Limb (tissue), 2 donors: ENCODE measurements at regions not wholly inside any gene's neighbourhood (a gene's known extent, or its start where the extent isn't known, plus 50 kb on each side); places are given as distances from the start of the nearest gene placed in this dataset.
A peak's percentile ranks its signal among the peaks of the same experiment; 100 is the strongest.
"Not testable (repeated sequence)": the region's sequence is repeated elsewhere in the genome, so short reads cannot be mapped to it uniquely, and the experiment has no call there.

ENCODE experiments used
- DNase-seq, 2 donors: peaks; one replicate each; pipeline ENCODE4 v3.0.0-alpha.2; 2016; ENCODE audit errors: extremely low spot score in 2 of 2

DNA sequence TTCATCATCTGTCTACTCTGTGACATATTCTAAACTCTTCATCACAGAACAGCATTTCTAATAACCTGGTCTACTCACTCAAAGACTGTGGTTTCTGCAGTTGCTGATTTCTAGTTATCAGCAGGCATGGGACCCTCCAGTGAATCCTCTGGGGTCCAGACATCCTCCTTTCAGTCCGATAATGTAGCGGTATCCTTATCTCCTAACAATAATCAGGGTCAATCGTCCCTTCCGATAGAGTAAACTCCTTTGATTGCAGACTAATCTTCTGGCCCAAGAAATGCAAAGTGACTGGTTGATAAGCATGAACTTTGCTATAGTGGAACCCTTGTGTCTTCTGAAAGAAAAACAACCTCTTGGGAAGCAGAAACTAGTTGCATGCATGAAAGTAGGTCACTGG, 1209.8 kb upstream of the CELF2 start:
- no peak for DNase-seq

DNA sequence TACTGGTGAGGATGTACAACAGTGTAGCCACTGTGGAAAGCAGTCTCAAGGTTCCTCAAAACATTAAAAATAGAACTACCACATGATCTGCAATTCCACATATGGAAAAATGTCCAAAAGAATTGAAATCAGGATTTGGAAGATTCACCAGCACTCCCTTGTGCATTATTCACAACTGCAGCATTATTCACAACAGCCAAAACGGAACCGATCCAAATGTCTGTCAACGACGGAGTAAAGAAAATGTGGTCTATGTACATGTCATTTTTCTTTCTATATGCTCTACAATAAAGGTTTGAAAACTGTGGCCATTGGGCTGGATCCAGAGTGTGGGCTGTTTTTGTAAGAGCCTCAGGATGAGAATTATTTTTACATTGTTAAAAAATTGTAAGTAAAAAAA, 1206.1 kb upstream of the CELF2 start:
- DNase-seq = peak in 1 of 2 donors; percentile 20

DNA sequence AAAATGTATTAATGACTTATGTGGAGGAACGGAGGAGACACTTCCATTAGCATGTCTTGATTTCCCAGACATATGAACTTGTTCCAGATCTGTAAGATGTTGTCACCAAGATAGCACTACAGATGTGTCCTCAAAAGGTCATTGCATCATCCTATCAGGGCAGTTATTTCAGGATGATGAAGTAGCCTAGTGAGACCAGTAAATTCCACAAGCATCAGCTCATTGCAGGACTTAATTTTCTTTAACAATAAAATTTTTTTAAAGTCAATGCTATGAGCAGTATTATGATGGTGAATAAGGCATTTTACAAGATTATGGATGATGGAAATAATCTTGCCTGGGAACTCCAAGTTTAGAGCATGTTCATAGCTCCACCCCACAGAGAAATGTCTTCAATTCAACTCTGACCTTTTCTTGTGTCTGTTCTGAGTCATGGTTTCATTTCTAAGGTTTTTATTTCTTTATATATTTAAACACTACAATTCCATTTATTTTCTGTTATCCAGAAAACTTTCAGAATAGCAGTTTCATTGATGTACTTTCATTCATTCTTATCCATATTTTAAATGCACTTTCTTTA, 1203.3 kb upstream of the CELF2 start:
- DNase-seq = no peak

DNA sequence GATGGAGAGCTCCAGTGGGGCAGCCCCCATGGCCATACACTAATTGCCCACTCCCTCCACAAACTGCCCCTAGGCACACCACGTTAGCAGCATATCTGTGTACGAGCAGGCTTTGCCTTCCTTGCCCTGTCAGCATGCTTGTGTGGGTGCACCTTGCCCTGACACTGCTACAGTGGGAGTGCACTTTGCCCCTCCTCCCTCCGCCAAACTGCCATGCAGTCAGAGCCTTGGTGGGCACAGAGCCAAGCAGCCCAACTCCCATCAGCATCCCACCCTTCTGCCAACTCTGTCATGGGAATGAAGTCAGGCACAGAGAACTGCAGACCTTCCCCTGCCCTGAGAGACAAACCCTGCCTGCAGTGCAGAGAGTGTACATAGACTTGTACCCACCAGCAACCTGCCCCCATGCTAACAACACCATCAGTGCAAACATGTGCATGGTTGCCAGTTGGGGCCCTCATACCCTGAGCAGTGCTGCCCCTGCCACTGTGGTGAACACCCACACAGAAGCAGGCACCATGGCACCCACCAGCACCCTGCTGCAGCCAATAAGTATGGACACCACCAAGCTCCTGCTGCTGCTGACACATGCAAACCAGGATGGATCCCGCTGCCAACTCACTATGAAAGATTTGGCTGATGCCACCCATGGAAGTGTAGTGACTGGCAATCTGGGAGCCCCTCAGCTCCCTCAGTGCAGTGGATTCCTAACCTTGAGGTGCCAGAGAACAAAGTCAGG, 1197.7 kb upstream of the CELF2 start:
- no peak for DNase-seq

DNA sequence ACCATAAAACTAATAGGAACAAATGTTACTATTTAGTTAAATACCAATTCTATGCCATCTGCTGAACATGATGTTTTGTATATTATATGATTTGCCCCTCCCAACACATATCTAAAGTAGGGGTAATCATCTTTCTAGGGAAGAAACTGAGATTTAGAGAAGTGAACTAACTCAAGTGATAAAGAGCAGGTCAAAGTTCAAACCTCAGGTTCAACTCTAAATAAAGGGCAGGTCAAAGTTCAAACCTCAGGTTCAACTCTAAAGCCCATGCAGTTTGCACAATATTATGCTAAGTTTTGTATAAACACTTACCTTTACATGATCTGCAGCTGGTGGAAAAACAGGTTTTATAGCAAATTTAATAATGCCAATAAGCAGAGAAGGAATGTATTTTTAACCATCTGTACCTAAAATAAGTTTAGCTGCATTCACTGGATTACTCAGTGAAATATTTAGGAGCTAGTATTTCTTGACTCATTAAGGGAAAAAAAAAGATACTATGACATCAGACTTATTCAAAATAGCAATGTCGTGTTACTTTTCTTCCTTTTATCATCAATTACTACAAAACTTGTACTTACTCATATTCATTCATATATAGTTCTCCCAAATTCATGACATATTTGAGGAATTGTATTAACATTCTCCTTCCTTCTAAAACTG, 1194.3 kb upstream of the CELF2 start:
- no peak for DNase-seq

DNA sequence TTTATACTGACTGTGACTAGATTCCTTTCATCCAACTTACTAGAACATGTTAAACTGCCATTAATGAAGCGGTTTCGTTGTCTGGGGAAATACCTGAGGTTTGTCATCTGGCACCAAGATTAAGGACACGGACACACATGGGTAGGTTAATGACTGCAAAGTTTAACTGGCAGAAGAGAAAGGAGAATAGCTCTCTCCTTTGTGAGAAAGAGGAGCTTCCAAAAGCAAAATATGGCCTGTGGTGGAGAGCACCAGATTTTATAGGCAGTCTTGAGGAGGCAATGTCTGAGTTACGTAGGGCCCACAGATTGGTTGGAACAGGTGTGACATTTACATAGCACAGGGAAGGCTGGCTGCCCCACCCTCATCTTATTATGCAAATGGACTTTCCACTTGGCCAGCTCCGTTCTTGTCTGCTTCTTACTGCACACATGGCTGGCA, 1193.0 kb upstream of the CELF2 start:
- no peak for DNase-seq

DNA sequence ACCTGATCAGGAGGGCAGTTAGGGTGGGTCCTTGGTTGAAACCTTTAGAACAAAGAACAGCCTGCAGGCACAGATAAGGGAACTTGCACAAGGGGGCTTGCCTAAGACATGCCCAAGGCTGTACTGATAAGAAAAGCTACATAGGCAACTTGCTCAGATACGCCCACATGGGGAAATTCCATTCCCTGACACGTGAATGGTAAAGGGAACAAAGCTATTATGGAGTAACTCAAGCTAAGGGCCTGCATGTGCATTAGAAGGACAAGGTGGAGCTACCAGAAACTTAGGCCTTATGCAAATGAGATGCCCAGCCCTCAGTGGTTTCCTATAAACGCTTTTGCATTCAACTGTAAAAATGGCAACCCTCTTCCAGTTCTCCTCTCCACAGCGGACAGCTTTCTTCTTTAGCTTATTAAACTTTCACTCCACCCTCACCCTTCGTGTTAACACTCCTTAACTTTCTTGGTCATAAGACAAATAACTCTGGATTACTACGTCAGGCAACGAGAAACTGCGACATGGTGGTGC, 1192.1 kb upstream of the CELF2 start:
- no peak for DNase-seq

DNA sequence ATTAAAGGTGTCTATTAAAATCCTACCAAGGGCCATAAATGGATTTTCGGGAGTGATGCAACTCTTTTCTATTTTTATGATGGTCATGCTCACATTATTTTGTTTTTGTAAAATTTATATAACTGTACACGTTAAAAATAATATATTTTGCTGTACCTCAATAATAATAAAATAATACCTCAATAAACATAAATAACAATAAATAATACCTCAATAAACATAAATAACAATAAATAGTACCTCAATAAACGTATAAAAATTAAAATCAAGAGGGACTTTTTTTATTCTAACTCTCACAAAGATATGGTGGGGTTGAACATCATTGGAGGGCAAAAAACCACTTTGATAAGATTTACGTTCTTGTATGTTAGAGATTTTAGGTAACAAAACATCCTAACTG, 1189.6 kb upstream of the CELF2 start:
- DNase-seq = no peak

DNA sequence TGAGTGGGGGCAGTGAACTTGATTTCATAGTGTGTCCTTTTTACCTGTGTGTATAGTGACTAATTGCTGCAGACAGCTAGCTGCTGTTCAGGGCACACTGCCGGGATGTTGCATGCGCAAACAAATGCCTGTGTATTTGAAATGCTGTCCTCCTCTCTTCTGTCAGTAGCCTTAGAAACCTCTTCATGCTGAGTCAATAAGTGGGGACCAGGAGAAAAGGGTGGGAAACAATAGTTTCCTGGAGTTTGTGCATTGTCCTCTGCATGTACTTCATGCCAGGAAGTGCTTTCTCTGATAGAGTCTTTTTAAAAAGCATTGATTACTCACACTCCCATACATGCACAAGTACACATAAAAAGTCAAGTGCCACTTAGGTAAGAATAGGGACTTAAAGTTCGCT, 1183.7 kb upstream of the CELF2 start:
- DNase-seq = no peak

DNA sequence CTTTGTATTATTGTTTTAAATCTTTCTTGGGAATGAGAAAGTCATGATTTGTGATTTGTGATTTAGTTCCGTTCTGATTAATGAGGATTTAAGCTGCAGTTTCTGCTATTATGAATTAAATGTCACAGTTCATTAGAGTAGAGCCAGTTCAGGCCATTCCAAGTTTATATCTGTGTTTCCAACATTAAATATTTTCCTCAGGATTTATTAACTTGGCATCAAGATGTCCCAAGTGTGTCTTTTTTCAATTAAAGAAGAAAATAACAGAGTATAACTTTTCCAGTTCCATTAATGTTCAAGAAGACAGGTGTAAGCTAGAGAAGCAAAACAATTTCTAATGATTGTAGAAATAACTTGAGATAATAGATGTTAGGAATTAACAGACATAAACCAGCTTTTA, 1183.2 kb upstream of the CELF2 start:
- DNase-seq = no peak

DNA sequence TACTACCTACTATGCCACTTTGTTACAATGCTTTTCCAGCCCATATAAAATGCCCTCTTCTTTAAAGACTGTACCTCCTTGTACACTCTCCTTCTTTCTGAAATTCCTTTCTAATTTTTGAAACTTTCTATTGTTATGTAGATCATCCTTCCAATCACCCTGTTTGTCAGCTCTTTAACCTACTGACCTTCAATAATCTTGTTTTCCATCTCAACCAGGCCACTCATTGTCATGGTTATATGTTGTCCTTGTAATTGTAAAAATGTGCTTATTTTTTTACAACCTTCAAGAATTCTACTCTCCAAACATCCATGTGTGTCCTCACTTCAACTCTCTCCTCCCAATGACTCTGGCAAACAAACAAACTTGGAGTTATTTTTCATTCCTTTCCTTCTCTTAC, 1172.6 kb upstream of the CELF2 start:
- no peak for DNase-seq

DNA sequence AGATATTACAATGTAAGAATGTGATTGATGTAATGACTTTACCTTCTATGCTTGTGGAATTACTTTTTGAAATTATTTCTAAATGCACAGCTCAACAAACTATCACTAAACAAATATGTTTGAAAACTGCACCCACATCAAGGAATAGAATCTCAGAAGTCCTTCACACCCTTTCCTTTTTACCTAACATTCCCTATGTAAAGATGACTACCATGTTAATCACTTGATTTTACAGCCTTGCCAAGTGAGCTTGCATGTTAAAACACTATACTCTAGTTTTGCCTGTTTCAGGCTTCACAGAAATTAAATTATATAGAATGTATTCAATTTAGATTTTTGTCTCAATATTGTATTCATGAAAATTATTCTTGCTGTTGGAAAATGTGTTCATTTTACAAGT, 1169.4 kb upstream of the CELF2 start:
- no peak for DNase-seq

DNA sequence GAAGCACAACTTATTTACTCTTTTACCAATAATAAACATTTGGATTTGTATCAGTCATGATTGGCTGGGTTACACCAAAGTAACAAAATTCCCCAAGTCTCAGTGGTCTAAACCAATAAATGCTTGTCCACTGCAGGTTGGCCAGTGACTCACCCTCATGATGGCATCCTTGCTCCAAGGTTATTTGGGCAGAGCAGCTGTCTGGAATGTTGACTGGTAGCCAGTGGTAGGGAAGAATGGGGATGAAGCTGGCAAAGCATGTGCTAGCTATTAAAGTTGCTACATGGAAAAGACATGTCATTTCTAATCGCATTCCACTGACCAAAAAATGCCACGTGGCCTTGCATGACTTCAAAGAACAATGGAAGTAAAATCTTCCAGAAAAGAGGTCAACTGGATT, 1168.7 kb upstream of the CELF2 start:
- no peak for DNase-seq

DNA sequence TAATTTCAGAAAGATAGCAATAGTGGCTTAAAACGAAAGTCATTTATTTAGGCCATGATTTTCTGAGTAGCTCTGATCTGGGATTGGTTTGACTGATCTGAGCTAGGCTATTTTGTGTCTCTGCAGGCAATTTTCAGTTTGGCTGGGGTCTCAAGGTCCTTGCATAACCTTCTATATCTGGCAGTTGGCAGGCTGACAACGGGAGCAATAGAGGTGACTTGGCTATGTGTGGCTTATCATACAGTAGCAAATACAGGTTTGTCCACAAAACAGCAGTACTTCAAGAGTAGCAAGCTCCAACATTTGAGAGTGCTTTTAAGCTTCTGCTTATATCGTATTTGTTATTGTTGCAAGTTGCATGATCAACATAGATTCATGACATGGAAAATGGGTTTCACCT, 1167.3 kb upstream of the CELF2 start:
- DNase-seq = no peak

DNA sequence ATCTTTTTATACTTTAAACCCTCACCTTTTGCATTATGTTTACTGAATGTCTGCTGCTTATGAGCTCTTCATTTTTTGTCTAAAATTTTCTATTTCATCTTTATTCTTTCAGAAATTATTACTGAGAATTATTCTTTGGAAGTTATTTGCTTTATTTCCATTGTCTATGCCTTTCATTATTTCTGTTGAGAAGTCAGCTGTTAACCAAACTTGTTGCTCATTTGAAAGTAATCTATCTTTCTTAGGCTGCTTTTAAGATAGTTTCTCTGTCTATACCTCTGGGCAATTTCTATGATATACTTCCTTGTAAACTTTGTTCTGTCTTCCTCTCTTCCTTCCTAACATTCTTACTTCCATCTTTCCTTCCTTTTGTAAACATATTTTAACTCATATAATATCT, 1165.9 kb upstream of the CELF2 start:
- no peak for DNase-seq

DNA sequence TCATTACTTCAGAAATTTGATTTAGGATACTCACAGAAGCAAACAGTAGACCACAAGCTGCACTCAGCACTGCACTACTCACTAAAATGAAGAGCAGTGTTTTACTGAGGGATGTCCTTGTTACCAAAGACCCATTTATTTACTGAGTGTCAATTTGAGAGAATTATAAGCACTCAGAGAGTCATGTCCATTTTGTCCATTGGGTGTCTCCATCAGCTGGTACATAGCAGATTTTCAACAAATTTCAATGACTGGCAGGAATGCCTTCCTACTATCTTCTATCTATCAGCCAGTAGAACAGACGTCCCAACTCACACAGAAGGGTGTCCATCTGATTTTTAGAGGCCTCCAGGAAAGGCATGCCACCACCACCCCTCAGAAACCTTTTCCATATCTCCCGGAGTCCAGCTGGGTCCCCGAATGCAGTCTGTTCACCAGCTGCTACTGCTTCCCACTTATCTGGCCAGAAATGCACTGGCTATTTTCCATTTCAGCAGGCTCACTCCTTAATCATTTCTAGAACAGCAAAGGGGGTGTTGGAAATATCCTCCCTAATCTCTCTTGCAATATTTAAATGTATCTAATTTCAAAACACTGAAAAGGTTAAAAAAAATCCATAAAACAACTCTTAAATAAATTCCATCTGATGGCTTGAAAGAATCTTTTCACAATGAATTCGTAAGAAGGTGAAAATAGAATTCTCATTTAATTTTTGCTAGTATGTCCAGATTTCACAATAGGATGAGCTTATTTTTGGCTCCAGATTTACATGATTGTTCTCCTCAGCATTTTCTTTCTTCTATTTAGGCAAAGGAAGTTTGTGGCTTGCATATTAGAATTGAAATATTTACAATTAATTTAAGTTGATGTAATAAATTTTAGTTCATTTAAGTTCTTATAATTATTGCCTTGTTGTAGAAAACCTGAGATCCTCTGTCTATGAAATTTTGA, 1164.0 kb upstream of the CELF2 start:
- DNase-seq = no peak

DNA sequence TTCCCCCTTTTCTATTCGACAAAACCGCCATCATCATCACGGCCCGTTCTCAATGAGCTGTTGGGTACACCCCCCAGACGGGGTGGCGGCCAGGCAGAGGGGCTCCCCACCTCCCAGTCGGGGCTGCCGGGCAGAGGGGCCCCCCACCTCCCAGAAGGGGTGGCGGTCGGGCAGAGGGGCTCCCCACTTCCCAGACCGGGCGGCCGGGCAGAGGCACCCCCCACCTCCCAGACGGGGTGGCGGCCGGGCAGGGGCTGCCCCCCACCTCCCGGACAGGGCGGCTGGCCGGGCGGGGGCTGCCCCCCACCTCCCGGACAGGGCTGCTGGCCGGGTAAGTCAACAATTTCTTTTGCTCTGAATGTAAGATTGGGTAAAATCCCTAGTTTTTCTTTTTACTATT, 1162.2 kb upstream of the CELF2 start:
- DNase-seq = not testable (repeated sequence)

DNA sequence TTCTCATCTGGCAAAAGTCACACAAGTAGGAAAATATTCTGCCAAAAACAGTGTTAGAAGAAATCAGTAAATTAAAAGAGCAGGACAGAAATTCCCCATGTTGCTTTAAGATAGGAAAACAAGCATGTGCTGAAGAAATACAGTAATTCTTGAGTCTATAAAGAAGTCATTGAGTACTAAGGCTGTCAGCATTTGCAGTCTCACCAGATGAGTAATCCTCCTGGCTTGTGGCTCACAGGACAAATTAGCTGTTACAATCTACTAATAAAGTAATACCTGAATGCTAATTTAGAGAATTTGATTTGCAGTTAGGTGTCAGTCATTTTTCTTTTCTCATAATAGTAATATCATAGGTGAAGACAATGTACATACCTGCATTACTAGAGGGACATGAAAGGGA, 1158.9 kb upstream of the CELF2 start:
- DNase-seq = no peak

DNA sequence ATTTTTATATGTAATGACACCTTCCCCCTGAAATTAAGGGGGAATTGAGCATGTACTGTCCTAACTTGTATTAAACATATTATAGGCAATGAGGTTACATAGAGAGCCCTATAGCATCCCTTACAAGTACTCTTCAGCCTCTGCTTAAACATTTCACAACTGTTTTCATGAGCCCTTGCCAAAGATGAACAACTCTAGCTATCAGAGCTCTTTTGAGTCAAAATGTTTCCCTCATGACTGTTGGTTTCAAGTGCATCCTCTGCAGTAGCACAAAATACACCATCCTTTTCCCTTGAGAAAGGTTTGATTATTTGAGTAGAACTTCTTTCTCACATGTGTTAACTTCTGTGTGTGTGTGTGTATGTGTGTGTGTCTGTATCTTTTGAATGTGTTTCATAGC, 1157.6 kb upstream of the CELF2 start:
- DNase-seq = no peak

DNA sequence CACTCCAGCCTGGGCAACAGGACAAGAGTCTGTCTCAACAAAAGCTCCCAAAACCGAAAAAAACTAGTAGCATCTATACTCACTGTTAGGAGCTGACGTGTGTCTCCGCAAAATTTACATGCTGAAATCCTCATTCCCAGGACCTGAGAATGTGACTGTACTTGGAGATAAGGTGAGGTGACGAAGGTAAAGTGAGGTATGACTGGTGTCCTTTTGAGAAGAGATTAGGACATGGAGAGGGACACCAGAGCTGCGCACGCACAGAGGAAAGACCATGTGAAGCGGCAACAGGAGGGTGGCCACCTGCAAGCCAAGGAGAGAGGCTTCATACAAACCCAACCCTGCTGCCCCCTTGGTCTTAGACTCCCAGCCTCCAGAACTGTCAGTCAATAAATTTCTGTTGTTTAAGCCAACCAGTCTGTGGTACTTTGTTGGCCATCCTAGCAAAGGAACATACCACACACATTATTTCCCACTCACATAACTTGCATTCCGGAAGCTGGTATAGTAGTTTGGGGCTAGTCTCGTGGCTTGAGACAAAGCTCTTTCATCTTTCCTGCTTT, 1154.0 kb upstream of the CELF2 start:
- no peak for DNase-seq

DNA sequence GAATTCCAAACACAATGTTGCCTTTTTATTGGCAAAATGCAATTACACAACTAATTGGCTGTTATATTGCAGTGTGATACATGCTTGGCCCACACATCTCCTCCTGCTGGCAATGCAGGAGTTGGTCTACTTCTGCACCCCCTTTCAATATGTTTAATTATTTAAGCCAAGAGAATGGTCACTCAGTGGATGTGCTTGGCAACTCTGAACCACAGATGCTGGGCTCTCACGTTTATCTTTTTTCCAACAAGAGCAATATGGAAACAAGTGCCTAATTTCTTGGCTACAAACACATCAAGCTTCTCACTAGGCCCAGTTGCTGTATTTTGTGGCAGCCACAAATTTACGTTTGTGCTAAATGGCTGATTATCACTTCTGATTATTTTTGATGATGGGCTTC, 1149.2 kb upstream of the CELF2 start:
- DNase-seq = no peak
